ENCODE measurements at regions not wholly inside any gene's neighbourhood (a gene's known extent, or its start where the extent isn't known, plus 50 kb on each side); places are given as distances from the start of the nearest gene placed in this dataset.
"Not testable (repeated sequence)": the region's sequence is repeated elsewhere in the genome, so short reads cannot be mapped to it uniquely, and the experiment has no call there.

DNA sequence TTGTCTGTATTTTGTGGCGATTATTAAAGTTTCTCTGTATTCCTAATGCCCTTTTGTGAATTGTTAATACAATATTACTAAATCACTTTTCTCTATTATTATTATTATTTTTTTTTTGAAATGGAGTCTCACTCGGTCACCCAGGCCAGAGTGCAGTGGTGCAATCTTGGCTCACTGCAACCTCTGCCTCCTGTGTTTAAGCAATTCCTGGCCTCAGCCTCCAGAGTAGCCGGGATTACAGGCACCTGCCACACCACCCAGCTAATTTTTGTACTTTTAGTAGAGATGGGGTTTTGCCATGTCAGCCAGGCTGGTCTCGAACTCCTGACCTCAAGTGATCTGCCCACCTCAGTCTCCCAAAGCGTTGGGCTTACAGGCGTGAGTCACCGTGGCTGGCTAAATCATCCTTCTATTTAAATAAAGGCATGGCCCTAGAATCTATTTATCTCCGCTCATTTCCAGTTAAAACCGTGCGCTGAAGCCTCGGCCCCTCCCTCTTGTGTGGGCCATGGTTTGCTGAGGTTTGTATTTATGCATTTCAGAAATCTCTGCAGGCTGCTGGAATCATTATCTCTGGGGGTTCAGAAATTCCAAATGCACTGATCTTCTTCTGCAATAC, 1136.4 kb upstream of the TMEM132C start:
- no peak for DNase-seq

DNA sequence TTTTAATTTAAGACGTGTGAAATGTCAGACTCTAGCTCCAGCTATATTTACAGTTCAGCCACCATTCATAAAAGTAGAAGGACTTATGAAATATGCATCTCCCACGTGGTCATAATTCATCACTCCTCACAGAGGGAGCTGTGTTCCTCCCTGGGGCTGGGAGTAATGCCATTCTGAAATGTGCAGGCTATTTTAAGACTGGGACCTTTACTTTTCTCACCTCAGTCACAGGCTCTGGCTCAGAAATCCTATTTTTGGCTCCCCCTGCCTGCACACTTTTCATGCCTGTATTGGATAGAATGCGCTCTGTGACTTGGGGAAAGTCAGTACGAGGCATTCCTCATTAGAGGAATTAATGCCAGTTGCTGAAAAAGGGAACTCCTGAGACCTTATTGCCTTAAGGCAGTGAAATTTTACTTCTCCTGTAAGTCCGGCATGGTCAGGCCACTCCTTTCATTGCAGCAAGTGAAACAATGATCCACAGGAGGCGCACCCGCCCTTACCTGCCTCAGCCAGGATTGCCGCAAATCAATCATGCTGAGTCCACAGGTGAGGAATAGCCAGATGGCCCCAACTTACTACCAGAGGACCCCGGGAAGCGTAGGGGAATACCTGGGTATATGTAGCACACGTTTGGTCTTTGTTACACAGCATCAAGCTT, 1133.2 kb upstream of the TMEM132C start:
- DNase-seq: no peak

DNA sequence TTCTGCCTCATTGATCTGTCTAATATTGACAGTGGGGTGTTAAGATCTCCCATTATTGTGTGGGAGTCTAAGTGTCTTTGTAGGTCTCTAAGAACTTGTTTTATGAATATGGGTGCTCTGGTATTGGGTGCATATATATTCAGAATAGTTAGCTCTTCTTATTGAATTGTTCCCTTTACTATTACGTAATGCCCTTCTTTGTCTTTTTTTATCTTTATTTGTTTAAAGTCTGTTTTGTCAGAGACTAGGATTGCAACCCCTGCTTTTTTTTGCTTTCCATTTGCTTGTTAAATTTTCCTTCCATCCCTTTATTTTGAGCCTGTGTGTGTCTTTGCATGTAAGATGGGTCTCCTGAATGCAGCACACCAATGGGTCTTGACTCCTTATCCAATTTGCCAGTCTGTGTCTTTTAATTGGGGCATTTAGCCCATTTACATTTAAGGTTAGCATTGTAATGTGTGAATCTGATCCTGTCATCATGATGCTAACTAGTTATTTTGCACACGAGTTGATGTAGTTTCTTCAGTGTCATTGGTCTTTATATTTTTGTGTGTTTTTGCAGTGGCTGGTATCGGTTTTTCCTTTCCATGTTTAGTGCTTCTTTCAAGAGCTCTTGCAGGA, 1126.0 kb upstream of the TMEM132C start:
- not testable (repeated sequence) for DNase-seq

- no peak for DNase-seq
Measured at GRCh38 chr12:127143020-127143419, 1124.0 kb upstream of the TMEM132C start.

GRCh38 chr12:127144770-127145169, 1122.2 kb upstream of the TMEM132C start:
- DNase-seq: no peak

- DNase-seq: no peak
Measured at GRCh38 chr12:127145241-127145928, 1121.6 kb upstream of the TMEM132C start.

- DNase-seq: no peak
Measured at GRCh38 chr12:127145929-127146789, 1120.8 kb upstream of the TMEM132C start.

DNA sequence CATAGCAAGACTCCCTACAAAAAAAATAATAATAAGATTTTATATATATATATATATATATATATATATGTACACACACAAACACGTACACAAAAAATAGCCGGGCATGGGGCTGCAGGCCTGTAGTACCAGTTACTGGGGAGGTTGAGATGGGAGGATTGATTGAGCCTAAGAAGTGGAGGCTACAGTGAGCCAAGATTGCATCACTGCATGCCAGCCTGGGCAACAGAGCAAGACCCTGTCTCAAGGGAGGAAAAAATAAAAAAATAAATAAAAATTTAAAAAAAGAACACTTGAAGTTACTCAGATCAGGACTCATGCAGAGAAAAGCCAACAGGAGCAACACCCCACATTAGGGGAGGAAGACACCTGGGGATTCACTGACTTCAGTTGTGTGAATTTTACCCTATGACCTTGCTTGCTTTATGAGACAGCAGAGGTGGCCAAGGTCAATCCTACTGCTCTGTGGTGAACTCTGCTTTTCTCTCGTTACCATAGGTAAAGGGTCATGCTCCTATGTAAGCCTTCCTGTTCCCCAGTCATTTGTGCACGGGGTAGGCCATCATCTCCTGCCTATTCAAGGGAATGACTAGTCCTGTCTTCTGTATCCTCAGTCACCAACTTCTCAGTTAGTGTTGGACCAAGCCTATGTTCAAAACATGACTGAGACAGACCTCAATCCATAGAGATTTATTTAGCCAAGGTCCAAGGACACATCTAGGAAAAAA, 1119.8 kb upstream of the TMEM132C start:
- DNase-seq: no peak

DNA sequence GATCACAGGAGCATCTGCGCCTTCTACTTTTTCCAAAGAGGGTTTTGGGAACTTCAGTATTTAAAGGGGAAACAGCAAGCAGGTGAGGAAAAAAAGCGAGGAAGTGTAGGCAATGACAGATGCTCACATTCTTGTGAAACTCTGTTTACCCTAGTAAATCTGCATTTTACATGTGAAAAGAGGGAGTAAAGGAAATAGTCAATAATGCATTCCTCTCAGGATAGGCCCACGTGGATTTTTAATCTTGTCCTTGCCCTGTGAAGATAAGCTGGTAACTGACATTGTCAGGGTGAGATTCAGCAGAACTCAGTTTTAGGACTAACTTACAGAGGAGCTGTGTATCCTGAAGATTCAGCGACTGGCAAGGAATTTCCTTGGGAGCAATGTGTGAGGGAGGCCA, 1119.2 kb upstream of the TMEM132C start:
- no peak for DNase-seq

- DNase-seq: no peak
Measured at GRCh38 chr12:127148318-127148717, 1118.7 kb upstream of the TMEM132C start.

DNA sequence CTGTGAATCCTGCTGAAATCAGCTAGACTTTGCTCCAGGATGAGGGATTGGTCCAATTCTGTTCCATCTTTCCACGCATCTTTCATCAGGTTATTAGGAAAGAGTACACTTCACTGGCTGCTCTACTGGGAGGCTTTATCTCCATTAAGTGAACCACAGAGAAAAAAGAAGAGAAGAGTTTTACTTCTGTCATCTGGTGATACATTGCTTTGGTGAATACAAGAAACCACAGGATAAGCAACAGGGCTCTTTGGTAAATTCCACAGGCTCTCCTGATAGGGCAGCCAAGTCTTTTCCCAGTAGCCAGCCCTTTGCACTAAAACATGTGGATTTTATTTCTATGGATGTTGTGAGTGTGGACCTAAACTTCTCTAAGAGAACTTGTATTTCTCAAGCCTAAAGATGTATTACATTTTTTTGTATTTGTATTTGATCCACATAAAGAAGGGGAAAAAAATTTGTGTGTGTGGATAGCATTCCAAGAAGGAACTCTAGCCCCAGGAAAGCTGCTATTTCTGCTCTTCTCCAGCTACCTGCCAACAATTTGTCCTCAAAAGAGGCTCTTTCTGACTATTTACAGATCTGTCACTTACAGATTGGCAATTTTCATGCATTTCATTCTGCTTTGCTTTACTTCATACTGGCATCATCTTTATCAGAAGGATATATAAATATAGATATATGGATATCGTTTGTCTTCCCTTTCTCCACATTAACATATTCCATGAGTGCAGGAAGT, 1117.6 kb upstream of the TMEM132C start:
- DNase-seq: no peak

GRCh38 chr12:127150028-127150427, 1116.9 kb upstream of the TMEM132C start:
- no peak for DNase-seq

DNA sequence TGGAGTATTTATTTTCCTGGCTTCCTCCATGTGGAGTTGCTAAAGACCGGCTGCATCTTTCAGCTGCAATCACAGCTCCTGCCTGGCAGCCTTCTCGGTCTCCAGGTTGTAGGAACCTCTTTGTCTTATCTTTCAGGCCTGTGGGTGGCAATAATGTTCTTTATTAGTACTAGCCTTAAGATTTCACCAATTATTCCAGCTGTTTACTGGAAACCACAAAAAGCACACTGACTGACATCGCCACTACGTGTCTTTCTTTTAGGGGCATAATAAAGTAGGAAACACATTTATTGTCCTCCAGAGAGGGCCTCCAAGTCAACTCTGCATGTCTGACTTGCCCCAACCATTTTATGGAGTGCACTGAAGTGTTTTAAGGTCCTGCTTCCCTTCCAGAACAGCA, 1116.5 kb upstream of the TMEM132C start:
- DNase-seq: no peak

DNA sequence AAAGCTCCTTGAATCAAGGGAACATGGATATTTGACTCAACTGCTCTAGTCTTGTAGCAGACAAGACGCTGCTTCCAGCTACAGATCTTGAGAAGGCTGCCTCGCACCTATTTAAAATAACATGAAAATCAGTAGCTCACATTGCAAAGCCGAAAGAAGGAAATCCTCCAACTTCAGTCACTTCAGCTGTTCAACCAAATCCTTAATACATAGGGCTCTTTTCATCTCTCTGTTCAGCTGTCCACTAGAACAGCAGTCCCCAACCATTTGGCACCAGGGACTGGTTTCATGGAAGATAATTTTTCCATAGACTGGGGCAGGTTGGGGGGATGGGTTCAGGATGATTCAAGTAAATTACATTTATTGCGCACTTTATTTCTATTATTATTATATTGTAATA, 1116.0 kb upstream of the TMEM132C start:
- DNase-seq: no peak

- no peak for DNase-seq
Measured at GRCh38 chr12:127153996-127154395, 1113.0 kb upstream of the TMEM132C start.

DNA sequence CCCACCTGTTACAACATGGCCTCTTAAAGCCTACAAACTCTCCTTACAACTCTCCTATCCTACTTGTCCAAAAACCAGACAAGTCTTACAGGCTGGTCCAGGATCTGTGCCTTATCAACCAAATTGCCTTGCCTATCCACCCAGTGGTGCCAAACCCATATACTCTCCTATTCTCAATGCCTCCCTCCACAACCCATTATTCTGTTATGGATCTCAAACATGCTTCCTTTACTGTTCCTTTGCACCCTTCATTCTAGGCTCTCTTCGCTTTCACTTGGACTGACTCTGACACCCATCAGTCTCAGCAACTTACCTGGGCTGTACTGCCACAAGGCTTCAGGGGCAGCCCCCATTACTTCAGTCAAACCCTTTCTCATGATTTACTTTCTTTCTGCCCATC, 1112.1 kb upstream of the TMEM132C start:
- not testable (repeated sequence) for DNase-seq

DNA sequence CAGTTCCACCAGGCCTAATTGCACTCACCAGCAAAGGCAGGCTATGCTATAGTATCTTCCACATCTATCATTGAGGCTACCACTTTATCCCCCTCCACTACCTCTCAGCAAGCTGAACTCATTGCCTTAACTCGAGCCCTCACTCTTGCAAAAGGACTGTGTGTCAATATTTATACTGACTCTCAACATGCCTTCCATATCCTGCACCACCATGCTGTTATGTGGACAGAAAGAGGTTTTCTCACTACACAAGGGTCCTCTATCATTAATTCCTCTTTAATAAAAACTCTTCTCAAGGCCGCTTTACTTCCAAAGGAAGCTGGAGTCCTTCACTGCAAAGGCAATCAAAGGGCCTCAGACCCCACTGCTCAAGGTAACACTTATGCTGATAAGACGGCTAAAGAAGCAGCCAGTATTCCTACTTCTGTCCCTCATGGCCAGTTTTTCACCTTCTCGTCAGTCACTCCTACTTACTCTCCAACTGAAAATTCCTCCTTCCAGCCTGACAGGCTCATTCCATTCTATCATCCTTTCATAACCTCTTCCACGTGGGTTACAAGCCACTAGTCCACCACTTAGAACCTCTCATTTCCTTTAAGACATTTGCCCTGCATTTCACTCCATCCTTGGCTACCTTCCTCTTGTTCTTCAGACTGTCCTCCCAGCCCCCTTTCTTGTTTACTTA, 1110.9 kb upstream of the TMEM132C start:
- DNase-seq: not testable (repeated sequence)

GRCh38 chr12:127157501-127158366, 1109.2 kb upstream of the TMEM132C start:
- DNase-seq: not testable (repeated sequence)

DNA sequence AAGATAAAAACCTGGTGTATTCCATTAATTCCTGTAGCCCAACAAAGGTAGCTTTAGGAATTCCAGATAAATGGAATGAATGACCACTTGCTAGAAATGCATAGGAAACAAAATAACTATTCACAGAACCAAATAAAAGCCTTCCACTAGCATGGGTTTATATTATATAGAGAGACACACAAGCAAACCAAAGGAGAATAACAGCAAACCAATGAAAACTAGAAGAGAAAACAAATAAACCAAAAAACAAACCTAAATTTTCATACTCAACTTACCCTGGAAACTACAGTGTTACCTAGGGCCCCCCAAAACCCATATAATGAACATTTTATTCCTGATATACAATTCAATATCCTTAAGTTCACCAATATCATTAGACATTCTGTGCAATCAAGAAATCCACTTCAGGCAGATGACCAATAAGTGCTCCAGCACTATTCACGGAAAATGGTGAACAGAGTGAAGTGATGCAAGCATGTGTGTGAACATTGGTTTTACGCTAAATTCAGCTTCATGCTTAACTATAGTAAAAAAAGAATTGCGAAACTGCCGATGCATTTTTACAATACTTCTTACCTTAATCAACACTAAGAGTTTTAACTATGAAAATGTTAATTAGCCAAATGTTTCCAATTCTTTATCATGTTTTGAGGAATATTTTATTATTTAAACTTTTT, 1108.4 kb upstream of the TMEM132C start:
- no peak for DNase-seq

Measured in NCI-H2107 (cell line).